ENCODE measurements at regions not wholly inside any gene's neighbourhood (a gene's known extent, or its start where the extent isn't known, plus 50 kb on each side); places are given as distances from the start of the nearest gene placed in this dataset.
"Not testable (repeated sequence)": the region's sequence is repeated elsewhere in the genome, so short reads cannot be mapped to it uniquely, and the experiment has no call there.

DNA sequence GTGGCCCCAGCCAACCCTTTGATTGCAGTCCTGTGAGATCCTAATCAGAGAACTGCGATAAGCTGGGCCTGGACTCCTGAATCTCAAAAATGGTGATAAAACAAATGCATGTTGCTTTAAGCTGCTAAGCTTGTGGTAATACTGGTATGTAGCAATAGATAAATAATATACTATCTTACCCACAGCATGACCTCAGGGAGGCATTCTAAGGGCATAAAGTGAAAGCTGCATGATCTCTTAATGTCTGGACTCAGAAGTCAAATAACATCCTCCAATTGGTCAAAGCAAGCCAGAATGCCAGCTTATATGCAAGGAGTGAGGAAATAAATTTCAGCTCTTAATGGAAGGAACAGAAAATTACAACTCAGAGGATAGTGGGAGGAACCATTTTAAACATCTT, 246.1 kb downstream of the FSIP2 start:
- Histone ChIP-seq H3K9ac (ENCODE audit: low read depth in 1 of 2, low read length in 2 of 2) (no peak overlapping the region), H3K36me3 (ENCODE audit: control insufficient read depth in 4 of 4, insufficient read depth in 3 of 4, low read depth in 1 of 4, low read length in 3 of 4) (no peaks in the 10 kb centered on the region), H3K27me3 (ENCODE audit: control insufficient read depth in 4 of 4, insufficient read depth in 4 of 4, low read length in 3 of 4) (no peaks in the 10 kb centered on the region), H3K4me1 (ENCODE audit: control insufficient read depth in 4 of 4, insufficient read depth in 4 of 4, low read length in 3 of 4) (no peaks in the 10 kb centered on the region), H3K9me3 (ENCODE audit: control insufficient read depth in 4 of 4, low read length in 3 of 4) (no peaks in the 10 kb centered on the region), H3K4me3 (ENCODE audit: low read depth in 1 of 3, low read length in 3 of 3) (no peak overlapping the region), H3K27ac (ENCODE audit: low read depth in 1 of 2, low read length in 2 of 2) (no peak overlapping the region)
- 93% methylated on average over 1 of the region's 1 CpG for WGBS
- no peak for DNase-seq (ENCODE audit: low spot score)
- no peak for TF ChIP-seq FOXA2 (IDR thresholded peaks at IDR 0.05)
- TF ChIP-seq YY1 (IDR thresholded peaks at IDR 0.05): no peak
- TF ChIP-seq HNF4A (conservative IDR thresholded peaks at IDR 0.05): no peak
- TF ChIP-seq SP1 (IDR thresholded peaks at IDR 0.05): no peak
- TF ChIP-seq EGR1 (IDR thresholded peaks at IDR 0.05; ENCODE audit: low read depth in 2 of 2): no peak
- TF ChIP-seq, protein P1, sequence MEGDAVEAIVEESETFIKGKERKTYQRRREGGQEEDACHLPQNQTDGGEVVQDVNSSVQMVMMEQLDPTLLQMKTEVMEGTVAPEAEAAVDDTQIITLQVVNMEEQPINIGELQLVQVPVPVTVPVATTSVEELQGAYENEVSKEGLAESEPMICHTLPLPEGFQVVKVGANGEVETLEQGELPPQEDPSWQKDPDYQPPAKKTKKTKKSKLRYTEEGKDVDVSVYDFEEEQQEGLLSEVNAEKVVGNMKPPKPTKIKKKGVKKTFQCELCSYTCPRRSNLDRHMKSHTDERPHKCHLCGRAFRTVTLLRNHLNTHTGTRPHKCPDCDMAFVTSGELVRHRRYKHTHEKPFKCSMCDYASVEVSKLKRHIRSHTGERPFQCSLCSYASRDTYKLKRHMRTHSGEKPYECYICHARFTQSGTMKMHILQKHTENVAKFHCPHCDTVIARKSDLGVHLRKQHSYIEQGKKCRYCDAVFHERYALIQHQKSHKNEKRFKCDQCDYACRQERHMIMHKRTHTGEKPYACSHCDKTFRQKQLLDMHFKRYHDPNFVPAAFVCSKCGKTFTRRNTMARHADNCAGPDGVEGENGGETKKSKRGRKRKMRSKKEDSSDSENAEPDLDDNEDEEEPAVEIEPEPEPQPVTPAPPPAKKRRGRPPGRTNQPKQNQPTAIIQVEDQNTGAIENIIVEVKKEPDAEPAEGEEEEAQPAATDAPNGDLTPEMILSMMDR (IDR thresholded peaks at IDR 0.05; ENCODE audit: low read depth, low read length, missing input control): no peak
- TF ChIP-seq RXRA (IDR thresholded peaks at IDR 0.05): no peak
- no peak for TF ChIP-seq FOXA1 (IDR thresholded peaks at IDR 0.05)
- TF ChIP-seq GABPA (IDR thresholded peaks at IDR 0.05 in 1 of 2, conservative IDR thresholded peaks at IDR 0.05 in 1 of 2): no peak
- TF ChIP-seq, protein P2, sequence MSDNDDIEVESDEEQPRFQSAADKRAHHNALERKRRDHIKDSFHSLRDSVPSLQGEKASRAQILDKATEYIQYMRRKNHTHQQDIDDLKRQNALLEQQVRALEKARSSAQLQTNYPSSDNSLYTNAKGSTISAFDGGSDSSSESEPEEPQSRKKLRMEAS (IDR thresholded peaks at IDR 0.05): no peak
- TF ChIP-seq HNF4G (IDR thresholded peaks at IDR 0.05): no peak
- TF ChIP-seq, protein P3, sequence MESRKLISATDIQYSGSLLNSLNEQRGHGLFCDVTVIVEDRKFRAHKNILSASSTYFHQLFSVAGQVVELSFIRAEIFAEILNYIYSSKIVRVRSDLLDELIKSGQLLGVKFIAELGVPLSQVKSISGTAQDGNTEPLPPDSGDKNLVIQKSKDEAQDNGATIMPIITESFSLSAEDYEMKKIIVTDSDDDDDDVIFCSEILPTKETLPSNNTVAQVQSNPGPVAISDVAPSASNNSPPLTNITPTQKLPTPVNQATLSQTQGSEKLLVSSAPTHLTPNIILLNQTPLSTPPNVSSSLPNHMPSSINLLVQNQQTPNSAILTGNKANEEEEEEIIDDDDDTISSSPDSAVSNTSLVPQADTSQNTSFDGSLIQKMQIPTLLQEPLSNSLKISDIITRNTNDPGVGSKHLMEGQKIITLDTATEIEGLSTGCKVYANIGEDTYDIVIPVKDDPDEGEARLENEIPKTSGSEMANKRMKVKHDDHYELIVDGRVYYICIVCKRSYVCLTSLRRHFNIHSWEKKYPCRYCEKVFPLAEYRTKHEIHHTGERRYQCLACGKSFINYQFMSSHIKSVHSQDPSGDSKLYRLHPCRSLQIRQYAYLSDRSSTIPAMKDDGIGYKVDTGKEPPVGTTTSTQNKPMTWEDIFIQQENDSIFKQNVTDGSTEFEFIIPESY (IDR thresholded peaks at IDR 0.05): no peak
- no peak for TF ChIP-seq TAF1 (conservative IDR thresholded peaks at IDR 0.05)
- TF ChIP-seq, protein P4, sequence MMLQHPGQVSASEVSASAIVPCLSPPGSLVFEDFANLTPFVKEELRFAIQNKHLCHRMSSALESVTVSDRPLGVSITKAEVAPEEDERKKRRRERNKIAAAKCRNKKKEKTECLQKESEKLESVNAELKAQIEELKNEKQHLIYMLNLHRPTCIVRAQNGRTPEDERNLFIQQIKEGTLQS (IDR thresholded peaks at IDR 0.05): no peak
- no peak for TF ChIP-seq RAD21 (IDR thresholded peaks at IDR 0.05)
- no peak for TF ChIP-seq JUND (IDR thresholded peaks at IDR 0.05)
- TF ChIP-seq NR2F2 (IDR thresholded peaks at IDR 0.05): no peak
- TF ChIP-seq, protein P5, sequence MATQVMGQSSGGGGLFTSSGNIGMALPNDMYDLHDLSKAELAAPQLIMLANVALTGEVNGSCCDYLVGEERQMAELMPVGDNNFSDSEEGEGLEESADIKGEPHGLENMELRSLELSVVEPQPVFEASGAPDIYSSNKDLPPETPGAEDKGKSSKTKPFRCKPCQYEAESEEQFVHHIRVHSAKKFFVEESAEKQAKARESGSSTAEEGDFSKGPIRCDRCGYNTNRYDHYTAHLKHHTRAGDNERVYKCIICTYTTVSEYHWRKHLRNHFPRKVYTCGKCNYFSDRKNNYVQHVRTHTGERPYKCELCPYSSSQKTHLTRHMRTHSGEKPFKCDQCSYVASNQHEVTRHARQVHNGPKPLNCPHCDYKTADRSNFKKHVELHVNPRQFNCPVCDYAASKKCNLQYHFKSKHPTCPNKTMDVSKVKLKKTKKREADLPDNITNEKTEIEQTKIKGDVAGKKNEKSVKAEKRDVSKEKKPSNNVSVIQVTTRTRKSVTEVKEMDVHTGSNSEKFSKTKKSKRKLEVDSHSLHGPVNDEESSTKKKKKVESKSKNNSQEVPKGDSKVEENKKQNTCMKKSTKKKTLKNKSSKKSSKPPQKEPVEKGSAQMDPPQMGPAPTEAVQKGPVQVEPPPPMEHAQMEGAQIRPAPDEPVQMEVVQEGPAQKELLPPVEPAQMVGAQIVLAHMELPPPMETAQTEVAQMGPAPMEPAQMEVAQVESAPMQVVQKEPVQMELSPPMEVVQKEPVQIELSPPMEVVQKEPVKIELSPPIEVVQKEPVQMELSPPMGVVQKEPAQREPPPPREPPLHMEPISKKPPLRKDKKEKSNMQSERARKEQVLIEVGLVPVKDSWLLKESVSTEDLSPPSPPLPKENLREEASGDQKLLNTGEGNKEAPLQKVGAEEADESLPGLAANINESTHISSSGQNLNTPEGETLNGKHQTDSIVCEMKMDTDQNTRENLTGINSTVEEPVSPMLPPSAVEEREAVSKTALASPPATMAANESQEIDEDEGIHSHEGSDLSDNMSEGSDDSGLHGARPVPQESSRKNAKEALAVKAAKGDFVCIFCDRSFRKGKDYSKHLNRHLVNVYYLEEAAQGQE (IDR thresholded peaks at IDR 0.05): no peak

DNA sequence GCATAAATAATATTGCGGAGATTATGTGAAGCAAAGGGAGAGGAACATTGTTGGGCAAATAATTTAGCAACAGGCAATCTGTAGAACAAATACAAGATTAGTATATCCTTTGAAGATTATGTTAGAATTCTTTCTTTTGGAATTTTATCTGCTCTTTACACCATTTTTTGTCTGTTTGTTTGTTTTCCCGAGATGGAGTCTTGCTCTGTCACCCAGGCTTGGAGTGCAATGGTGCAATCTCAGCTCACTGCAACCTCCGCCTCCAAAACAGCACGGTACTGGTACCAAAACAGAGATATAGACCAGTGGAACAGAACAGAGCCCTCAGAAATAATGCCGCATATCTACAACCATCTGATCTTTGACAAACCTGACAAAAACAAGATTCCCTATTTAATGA, 250.3 kb downstream of the FSIP2 start:
- not testable (repeated sequence) for H3K4me1 ChIP-seq (ENCODE audit: control insufficient read depth in 4 of 4, insufficient read depth in 4 of 4, low read length in 3 of 4); DNase-seq (ENCODE audit: low spot score); H3K9ac ChIP-seq (ENCODE audit: low read depth in 1 of 2, low read length in 2 of 2)

More for the DNA sequence above, 250.3 kb downstream of the FSIP2 start:
- H3K4me3 ChIP-seq (ENCODE audit: low read depth in 1 of 3, low read length in 3 of 3); H3K27me3 ChIP-seq (ENCODE audit: control insufficient read depth in 4 of 4, insufficient read depth in 4 of 4, low read length in 3 of 4); H3K27ac ChIP-seq (ENCODE audit: low read depth in 1 of 2, low read length in 2 of 2); H3K9me3 ChIP-seq (ENCODE audit: control insufficient read depth in 4 of 4, low read length in 3 of 4); H3K36me3 ChIP-seq (ENCODE audit: control insufficient read depth in 4 of 4, insufficient read depth in 3 of 4, low read depth in 1 of 4, low read length in 3 of 4): not testable (repeated sequence)
- WGBS: 86% methylated on average over 5 of the region's 5 CpGs

Measured in liver (tissue), 8 donors.